DMS79 (cell line): ENCODE measurements at regions not wholly inside any gene's neighbourhood (a gene's known extent, or its start where the extent isn't known, plus 50 kb on each side); places are given as distances from the start of the nearest gene placed in this dataset.
"Not testable (repeated sequence)": the region's sequence is repeated elsewhere in the genome, so short reads cannot be mapped to it uniquely, and the experiment has no call there.

ENCODE experiments used
- DNase-seq: peaks from one replicate; lab custom pipeline; 2025; lab: John Stamatoyannopoulos, UW

DNA sequence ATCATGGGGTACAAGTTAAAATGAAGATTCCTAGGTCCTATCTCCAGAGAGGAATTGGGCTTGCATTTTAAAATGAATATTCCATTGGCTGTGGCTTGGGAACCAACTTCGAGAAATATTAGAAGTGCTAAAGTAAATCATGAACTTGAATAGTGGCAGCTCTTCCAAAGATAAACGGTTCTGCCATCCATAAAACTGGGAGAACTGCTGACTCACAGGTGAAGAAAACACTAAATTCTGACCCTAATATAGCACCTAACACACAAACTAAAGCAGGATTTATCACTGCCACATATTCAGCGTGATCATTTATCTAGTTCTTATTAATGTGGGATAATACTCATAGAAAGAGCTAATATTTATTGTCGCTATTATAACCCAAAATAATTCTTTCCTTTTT, 508.1 kb upstream of the ID4 start:
- no peak for DNase-seq

DNA sequence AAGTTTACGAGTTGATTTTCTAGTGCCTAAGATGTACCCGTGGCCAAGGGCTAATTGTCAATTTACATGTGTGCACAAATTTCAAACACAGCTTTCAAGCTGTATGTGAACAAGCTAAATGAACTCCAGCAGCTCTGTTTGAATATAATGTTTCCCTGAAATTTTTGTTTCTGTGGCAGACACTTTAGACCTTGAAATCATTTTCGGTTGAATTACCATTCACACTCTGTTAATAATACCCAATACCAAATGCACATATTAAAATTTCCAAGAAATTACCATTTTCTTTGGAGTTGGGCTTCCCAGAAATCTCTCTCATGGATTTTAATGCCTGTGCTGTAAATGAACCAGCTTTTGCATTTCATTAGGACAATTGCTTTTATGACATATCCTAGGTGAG, 506.1 kb upstream of the ID4 start:
- DNase-seq: no peak

DNA sequence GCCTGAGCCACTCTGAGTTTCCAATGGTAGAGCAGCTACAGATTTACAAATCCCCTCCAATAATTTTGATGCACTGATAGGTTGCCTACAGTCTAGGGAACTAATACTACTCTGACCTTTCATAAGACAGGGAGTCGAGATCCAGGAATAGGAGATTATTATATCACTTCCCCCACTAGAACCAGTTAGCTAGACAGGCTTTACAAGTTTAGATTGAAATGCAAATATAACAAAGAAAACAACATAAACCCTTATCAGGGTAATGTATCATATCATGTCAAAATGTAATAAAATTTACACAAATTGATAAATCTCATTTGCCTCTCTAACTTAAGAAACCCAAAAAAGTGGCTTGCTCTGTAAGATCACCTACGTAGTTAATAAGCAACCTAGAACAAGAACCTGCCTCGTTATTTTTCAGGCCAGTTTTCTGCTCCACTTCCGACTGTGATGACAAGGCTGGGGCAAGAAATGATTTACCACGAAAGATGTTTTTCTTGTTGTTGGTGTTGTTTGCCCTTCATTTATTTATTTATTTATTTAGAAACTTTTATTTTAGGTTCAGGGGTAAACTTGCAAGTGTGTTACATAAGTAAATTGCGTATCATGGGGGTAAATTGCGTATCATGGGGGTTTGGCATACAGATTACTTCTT, 504.2 kb upstream of the ID4 start:
- no peak for DNase-seq

DNA sequence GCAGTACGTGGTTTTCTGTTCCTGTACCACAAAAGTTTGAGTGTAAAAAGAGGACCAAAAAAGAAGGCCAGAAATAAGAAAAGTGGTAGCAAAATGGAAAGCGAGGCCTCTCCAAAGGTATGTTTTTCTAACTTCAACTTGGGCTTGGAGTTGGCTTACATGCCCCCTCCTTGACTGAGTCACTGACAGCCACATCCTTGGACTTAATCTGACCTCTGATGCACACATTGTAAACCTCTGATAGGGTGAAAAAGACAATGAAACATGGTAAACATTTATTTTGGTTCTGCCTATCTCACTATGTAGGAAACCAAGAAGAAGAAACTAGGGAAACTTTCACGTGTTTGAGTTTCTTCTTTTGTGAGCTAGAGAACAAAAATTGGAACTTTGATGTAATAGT, 503.2 kb upstream of the ID4 start:
- no peak for DNase-seq

DNA sequence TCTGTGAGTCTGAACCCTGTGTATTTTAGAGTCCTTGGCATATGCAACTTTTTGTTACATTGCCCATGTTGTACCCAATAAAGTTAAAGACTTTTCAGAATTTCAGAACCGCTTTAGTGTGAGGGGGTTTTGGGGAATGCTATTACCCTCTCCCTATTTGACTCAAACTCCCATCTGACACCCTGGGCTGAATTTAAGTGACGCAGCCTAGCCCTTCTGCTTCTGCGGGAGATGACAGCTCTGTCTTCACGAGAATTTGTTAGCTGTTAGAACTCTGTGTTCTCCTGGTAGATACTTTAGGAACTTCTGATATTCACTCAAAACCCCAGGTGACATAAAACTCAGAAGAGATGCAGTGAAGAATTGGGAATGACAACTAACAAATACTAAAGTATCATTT, 500.6 kb upstream of the ID4 start:
- no peak for DNase-seq

DNA sequence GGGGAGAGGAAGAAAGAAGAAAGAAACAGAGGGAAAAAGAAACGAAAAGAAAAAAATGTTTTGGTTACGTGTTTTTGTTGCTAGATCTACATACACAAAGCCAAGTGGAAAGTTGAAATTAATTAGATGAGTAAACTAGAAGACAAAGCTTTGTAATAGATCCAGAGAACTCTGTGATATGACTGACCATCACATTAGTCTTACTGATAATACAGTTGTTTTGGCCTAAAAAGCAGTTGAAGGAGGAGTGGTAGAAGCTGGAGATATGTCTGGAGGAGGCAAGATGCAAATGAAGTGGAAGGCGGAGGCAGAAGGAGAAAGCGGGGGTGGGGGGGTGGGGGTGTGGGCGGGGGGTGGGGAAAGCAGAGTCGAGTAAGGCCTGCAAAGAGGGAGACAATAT, 500.1 kb upstream of the ID4 start:
- DNase-seq: no peak

DNA sequence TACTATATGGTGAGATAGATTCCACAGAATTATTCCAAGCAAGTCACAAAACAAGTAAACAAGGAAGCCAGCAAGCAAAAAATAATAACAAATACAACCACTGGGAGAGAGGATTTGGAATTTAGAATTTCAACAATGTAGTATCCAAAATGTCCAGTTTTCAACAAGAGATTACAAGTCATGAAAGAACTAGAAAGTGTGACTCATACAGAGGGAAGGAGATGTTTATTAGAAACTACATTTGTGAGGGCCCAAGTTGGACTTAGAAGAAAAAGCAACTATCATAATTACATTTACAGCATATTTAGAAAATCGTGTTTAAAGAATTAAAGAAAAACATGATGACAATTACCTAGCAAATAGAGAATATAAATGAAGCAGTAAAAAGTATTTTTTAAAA, 494.6 kb upstream of the ID4 start:
- DNase-seq: no peak

DNA sequence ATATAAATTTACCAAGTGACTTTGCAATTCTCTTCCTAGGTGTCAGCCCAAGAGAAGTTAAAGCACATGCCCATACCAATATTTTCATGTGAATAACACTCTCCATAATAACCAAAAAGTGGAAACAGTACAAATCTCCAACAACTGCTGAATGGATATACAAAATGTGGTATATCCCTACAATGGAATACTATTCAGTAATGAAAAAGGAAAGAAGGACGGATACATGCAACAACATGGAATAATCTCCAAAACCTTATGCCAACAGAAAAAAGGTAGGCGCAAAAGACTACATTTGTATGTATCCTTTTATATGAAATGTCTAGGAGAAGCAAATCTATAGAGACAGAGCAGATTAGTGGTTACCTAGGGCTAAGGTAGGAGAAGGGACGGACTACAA, 487.7 kb upstream of the ID4 start:
- no peak for DNase-seq

DNA sequence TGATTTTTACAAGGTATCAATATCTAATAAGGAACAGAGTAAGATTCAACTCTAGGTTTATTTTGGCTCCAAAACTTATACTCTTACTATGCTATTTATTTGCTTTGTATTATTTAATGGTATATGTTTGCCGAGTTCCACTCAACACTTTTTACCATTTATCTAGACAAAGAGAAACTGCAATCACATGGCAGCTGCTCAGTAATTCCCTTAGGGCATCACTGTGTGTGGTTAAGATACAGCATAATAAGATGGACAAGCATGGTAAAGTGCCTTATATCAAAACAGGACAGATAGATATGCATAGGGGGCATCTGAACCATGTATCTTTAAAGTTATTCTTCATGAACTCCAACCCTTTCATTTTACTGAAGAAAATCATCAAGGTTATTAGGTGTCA, 483.0 kb upstream of the ID4 start:
- no peak for DNase-seq

DNA sequence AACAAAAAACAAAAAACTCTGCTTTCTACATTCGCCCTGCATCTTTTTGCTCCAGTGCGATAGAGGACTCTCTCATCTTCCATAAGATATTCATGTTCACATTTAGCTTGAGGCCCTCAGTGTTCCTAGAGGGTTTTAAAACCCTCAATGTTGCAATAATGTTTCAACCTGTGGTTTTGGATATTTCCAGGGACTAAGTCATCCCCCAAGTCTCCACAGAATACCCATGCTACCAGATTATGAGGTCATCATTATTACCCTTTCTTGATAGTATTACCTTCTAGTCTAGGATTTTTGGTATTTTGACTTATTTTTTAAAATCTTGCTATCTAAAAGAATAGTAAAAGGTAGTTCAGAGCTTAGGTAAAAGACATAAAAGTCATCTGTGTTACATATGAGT, 480.5 kb upstream of the ID4 start:
- DNase-seq: no peak

DNA sequence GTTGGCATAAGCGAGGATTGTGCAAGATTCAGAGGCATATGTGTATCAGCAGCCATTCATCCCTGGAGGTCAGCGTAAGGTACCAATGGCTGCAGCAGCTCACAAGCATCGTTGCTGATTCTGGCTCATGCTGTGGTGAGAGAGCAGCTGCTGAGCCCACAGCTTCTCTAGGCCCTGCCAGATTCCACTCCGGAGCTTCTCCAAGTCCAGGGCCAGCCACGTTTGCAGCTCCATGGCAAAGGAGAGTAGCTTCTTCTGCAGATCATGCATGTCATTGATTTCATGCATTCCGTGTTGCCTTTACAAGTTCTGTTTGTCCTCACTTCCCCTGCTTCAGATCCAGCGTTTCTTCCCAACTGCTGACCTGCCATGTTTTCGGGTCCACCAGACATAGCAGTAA, 474.8 kb upstream of the ID4 start:
- DNase-seq: no peak

DNA sequence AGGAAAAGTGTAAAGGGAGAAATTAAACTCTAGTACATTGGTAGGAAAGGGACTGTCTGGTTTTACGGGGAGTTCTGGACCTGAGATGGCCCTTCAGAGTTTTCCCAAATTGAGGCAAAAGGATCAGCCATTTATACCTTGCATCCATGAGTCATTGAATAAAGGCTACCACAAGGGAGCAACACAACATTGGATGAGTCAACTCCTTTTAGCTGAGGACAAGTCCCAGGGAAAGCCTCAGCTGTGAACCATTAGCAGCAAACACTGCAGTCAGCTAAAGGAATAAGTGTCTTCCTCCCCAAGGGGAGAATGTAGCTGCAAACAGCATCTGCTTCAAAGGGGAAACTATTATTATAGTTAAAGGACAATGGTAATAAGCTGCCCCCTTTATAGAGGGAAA, 468.7 kb upstream of the ID4 start:
- no peak for DNase-seq

DNA sequence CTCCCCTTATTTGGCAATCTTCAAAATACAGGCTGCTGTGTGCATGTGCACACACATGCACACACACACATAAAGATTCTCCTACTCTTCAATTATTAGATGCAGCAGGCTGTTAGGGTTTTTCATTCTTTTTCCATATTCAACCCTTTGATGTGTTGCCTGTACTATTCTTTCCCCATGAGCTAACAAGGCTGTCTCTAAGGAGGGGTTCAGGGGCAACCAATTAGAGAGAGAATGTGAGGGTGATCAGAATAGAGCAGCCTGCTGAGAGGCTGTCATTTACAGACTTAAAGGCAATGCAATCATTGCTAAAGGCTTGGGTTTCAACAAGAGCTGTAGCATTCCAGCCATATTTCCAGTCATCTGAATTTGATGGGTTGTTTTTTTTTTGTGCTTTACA, 467.4 kb upstream of the ID4 start:
- DNase-seq: no peak

DNA sequence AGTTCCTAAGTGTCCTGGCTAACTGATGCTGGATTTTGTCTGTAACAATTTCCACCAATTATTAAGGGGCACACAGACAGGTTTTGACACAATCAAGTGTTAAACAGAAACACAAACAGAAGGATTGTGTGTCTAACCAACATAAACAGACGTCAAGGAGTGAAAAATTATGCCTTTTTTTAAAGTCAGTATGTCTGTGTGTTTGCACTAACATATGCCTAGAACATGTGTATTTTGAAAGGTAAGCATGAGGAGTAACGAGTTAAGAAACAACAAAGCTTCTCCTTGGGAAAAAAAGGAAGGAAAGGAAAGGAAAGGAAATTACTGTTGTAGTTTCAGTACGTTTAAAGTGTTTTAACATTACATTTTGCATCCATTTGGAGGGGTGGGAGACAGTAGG, 466.3 kb upstream of the ID4 start:
- DNase-seq: no peak

DNA sequence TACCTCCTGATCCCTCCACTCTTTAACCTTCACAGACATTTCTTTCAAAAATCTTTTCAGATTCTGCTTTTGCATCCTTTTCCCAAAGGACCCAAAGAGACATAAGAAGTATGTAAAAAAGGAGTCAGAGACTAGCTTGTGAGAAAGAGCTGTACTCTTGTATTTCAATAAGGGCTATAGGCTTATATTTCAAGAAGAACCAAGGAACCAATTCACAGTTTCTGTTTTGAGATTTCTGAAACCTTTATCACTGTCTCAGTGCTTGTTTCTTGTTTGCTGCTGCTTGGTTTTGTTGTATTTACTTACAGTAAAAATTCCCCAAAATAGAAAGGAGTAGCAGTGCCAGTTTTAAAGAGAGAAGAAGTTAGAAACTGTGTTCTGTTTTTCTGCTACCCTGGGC, 461.6 kb upstream of the ID4 start:
- no peak for DNase-seq

DNA sequence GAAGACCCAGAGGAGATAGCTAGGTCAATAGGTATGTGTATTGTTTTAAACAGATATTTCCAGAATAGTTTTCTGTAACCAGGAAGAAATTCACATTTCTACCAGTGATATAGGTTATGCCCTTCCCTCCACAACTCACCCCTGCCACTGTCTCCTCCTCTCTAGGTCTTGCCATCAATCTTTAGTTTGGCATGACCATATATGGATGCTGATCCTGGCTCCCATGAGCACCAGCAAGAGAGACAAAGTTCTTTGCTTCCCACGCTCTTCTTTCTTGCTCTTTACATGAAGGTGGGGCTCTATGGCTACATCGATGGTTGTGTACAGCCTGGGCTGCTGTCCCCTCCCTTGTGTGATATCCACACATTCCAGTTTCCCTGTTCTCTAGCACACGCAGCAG, 459.4 kb upstream of the ID4 start:
- no peak for DNase-seq

DNA sequence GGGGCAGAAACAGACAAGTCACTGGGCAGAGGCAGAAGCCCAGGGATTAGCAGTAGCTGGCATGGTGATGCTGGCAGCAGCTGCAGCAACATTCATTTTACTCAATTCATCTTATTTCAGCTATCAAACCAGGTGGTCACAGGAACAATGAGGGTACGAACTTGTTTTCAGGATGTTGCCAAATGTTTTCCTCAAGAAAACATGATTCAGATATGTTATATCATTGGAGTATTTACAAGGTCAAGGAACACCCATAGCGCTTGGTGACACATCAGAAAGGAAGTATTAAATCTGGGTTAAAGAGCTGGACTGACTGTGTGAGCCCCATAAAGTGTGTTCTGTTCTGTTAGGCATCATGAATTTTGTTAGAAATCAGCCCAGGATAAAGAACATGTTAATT, 456.9 kb upstream of the ID4 start:
- no peak for DNase-seq

DNA sequence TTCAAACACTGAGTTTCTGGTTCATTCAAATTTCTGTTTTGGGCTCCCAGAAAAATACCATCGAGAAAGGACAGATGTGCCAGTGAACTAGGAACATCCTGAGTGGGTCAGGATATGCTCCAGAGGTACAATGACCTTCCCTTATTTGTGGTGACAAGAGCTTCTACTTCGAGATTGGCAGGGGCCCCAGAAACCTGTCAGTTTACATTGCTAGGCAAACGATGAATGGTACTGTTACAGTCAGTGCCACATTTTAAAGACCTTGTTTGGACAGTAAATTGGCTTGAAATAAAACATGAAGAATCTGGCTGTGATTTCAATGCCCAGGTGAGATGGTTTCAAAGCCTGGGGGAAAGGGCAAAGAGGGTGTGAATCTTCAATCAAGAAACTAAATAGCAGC, 454.5 kb upstream of the ID4 start:
- no peak for DNase-seq

DNA sequence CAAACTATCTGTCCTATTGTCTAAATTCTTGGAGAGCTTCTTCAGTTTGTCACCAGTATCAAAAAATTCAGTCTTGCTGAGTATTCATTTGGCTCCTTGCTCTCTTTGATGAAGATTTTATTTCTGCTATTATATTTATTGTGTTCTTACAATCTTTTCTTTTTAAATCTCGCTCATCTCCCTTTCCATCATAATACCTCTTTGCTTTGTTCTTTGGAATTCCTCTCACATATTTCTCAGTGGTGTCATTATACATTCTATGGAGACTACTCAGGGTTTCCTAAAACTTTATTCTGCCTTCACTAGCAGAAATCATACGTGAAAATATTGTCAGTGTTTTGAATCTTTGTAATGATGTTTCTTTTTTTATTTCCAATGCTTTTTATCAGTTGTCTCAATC, 445.2 kb upstream of the ID4 start:
- DNase-seq: no peak

DNA sequence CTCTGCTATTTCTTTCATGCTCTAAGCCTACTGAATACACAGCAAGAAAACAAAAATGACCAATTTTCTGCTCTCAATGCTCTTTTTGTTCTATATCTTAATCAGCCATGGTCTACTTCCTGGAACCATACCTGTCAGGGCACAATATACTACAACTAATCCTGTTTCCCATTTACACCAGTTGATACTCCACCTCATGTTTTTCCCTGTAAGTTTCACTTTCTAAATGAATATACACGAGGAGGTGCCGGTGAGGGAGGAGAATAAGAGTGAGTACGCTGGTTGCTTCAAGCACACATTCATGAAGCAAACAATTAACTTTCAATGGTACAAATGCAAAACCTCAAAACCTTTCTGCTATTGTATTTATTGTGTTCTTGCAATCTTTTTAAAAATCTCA, 443.1 kb upstream of the ID4 start:
- no peak for DNase-seq

DNA sequence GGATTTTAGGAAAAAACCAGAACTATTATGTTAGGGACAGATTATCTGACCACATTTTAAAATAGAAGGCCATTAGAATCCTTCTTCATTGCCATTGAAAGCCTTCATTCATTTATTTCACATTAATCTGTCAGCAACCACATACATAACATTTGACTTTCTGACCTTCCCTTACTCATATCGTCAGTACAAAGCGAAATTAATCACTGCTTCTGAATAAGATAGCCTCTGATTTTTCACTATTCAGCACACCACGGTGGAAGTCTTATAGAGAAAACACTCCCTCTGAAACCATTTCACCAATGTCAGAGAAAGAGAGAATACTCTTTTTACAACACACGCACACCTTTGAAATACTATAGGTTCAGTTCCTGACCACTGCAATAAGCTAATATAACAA, 442.5 kb upstream of the ID4 start:
- DNase-seq: no peak

DNA sequence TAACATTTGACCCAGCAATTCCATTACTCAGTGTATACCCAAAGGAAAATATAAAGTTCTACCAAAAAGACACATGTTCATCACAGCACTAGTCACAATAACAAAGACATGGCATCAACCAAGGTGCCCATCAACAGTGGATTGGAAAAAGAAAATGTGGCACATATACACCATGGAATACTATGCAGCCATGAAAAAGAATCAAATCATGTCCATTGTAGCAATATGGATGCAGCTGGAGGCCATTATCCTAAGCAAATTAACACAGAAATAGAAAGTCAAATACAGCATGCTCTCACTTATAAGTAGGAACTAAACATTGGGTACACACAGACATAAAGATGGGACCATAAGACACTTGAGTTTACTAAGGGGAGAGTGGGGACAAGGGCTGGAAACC, 441.9 kb upstream of the ID4 start:
- DNase-seq: no peak

DNA sequence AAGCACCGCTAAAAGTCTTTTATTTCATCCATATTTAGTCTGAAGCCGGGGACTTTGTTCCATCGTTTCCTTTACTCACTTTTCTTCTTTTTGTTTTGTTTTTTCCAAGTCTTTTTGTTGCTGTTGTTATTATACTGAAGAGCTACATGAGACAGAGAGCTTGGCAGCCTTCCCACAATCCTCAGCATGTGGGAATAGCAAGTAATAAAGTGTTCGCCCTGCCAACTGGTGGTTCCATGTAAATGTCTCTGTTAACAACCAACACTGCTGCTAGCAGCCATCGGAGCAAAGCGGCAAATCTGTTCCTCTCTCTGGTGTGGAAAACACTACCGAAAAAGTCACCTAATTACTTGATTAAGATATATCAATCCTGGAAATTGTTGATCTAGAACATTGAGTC, 437.8 kb upstream of the ID4 start:
- no peak for DNase-seq

DNA sequence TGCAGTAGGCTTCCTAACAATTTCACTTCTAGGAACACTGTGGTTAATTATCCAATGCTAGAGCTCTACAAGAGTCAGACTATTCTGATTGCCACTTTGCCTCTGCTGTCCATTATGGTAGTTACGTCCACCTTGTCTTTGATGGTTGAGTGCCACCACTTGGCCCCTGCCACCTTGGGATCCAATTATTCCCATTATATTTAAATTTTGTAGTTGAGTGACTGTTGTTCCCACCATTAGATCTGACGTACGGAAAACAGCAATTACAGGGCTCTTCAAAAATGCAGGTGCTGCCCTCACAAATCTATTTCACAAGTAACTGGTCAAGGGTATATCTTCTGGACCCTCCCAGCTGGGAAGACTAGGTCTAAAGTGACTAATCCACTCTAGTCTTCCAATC, 432.3 kb upstream of the ID4 start:
- not testable (repeated sequence) for DNase-seq

DNA sequence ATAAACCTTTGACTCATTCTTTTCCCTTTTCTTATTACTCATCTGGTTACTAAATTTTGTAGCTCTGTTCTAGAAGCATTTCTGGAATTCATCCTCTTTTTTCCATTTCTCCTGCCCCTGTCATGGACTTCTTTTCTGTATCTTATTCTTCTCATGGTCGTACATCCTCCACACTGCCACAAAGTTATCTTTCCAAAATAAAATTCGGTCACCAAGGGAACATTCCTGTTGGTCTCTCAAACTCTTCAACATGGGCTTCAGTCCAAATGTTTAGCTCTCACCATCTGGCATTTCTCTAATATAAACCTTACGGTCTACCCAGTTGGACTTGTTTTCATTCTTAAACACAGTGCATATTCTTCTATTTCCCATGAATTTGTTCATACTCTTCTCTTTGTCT, 428.8 kb upstream of the ID4 start:
- no peak for DNase-seq
